Activated CD4-positive, alpha-beta memory T cell treated with anti-CD3 and anti-CD28 coated beads, Interleukin-2, amount 10 ng/mL, durations not matched to agents 7 days and 5 days (primary cell): ENCODE measurements at regions not wholly inside any gene's neighbourhood (a gene's known extent, or its start where the extent isn't known, plus 50 kb on each side); places are given as distances from the start of the nearest gene placed in this dataset.
"Not testable (repeated sequence)": the region's sequence is repeated elsewhere in the genome, so short reads cannot be mapped to it uniquely, and the experiment has no call there.

Experiments used
- CTCF ChIA-PET: fragments of 350-600 bp; sonication (Branson Sonifier 250); formaldehyde crosslinking; loops from one replicate; lab custom pipeline; 2021; ENCODE audit warnings: antibody characterized with exemption, inconsistent platforms; lab: Charles Lee
- POLR2A ChIA-PET: fragments of 350-600 bp; sonication (Branson Sonifier 250); formaldehyde crosslinking; loops from one replicate; lab custom pipeline; 2021; ENCODE audit warnings: antibody characterized with exemption; lab: Charles Lee
- DNase-seq: peaks from one replicate; pipeline ENCODE4 v3.0.0-alpha.2; 2020
- H3K27ac Mint-ChIP-seq: one replicate; pipeline ENCODE4 v1.8.0; 2021; ENCODE audit warnings: mild to moderate bottlenecking, mixed read lengths
- H3K27me3 Mint-ChIP-seq: one replicate; pipeline ENCODE4 v1.8.0; 2021; ENCODE audit warnings: mixed read lengths
- H3K36me3 Mint-ChIP-seq: one replicate; pipeline ENCODE4 v1.8.0; 2021; ENCODE audit warnings: low read depth, mixed read lengths
- H3K4me1 Mint-ChIP-seq: one replicate; pipeline ENCODE4 v1.8.0; 2021; ENCODE audit warnings: mixed read lengths
- H3K4me3 Mint-ChIP-seq: one replicate; pipeline ENCODE4 v1.8.0; 2021; ENCODE audit warnings: mild to moderate bottlenecking, mixed read lengths
- H3K9me3 Mint-ChIP-seq: one replicate; pipeline ENCODE4 v1.8.0; 2021; ENCODE audit warnings: mixed read lengths

GRCh38 chr6:169927711-169928110 lies 176.3 kb downstream of the ERMARD start:
- DNase-seq: no peak
- POLR2A ChIA-PET: no interaction called here
- Mint-ChIP-seq H3K9me3 (peaks cover 7% of the 10 kb centered on the region), H3K36me3 (no peaks in the 10 kb centered on the region), H3K4me3 (no peak overlapping the region), H3K27me3 (no peaks in the 10 kb centered on the region), H3K27ac (no peak overlapping the region), H3K4me1 (no peaks in the 10 kb centered on the region)
- CTCF ChIA-PET: no interaction called here

- H3K36me3 Mint-ChIP-seq: no peaks in the 10 kb centered on the region
- no peaks in the 10 kb centered on the region for H3K4me1 Mint-ChIP-seq
- no peaks in the 10 kb centered on the region for H3K27me3 Mint-ChIP-seq
- ChIA-PET POLR2A (no interaction called here), CTCF (no interaction called here)
- H3K27ac Mint-ChIP-seq: no peak overlapping the region
- H3K9me3 Mint-ChIP-seq: peaks cover 7% of the 10 kb centered on the region
- H3K4me3 Mint-ChIP-seq: no peak overlapping the region
- DNase-seq: no peak
These were observed 175.4 kb downstream of the ERMARD start for GRCh38 chr6:169926617-169927417.

GRCh38 chr6:169923468-169924464 lies 172.3 kb downstream of the ERMARD start:
- no peaks in the 10 kb centered on the region for H3K4me1 Mint-ChIP-seq
- CTCF ChIA-PET: interaction anchor here (1.4 kb wide), 1 partner anchor 92 kb away, joined by 3 read pairs; no protein-coding TSS in a partner anchor
- no peak overlapping the region for H3K27ac Mint-ChIP-seq
- no peak overlapping the region for H3K4me3 Mint-ChIP-seq
- no peak for DNase-seq
- H3K9me3 Mint-ChIP-seq: peaks cover 8% of the 10 kb centered on the region
- H3K27me3 Mint-ChIP-seq: no peaks in the 10 kb centered on the region
- H3K36me3 Mint-ChIP-seq: no peaks in the 10 kb centered on the region
- POLR2A ChIA-PET: no interaction called here

- Mint-ChIP-seq H3K4me3 (no peak overlapping the region), H3K36me3 (no peaks in the 10 kb centered on the region), H3K27me3 (no peaks in the 10 kb centered on the region), H3K27ac (no peak overlapping the region), H3K4me1 (no peaks in the 10 kb centered on the region), H3K9me3 (peaks cover 20% of the 10 kb centered on the region)
- CTCF ChIA-PET: no interaction called here
- POLR2A ChIA-PET: no interaction called here
- no peak for DNase-seq
These were observed 170.7 kb downstream of the ERMARD start for GRCh38 chr6:169921853-169922824.

- ChIA-PET POLR2A (no interaction called here), CTCF (no interaction called here)
- no peak for DNase-seq
- Mint-ChIP-seq H3K9me3 (peaks cover 22% of the 10 kb centered on the region), H3K36me3 (no peaks in the 10 kb centered on the region), H3K27ac (no peak overlapping the region), H3K4me1 (no peaks in the 10 kb centered on the region), H3K27me3 (no peaks in the 10 kb centered on the region), H3K4me3 (no peak overlapping the region)
These were observed 169.8 kb downstream of the ERMARD start for GRCh38 chr6:169921217-169921616.

GRCh38 chr6:169920359-169921020 lies 169.1 kb downstream of the ERMARD start:
- ChIA-PET CTCF (no interaction called here), POLR2A (no interaction called here)
- Mint-ChIP-seq H3K36me3 (no peaks in the 10 kb centered on the region), H3K9me3 (peaks cover 20% of the 10 kb centered on the region), H3K4me3 (no peak overlapping the region), H3K27ac (no peak overlapping the region), H3K4me1 (no peaks in the 10 kb centered on the region), H3K27me3 (no peaks in the 10 kb centered on the region)
- no peak for DNase-seq

- no peaks in the 10 kb centered on the region for H3K36me3 Mint-ChIP-seq
- H3K27ac Mint-ChIP-seq: no peak overlapping the region
- H3K27me3 Mint-ChIP-seq: no peaks in the 10 kb centered on the region
- POLR2A ChIA-PET: no interaction called here
- no peaks in the 10 kb centered on the region for H3K4me1 Mint-ChIP-seq
- CTCF ChIA-PET: no interaction called here
- peaks cover 20% of the 10 kb centered on the region for H3K9me3 Mint-ChIP-seq
- no peak for DNase-seq
- H3K4me3 Mint-ChIP-seq: no peak overlapping the region
These were observed 167.6 kb downstream of the ERMARD start for GRCh38 chr6:169918954-169919549.

- DNase-seq: no peak
- CTCF ChIA-PET: no interaction called here
These were observed 167.0 kb downstream of the ERMARD start for GRCh38 chr6:169918239-169918953.

GRCh38 chr6:169917153-169917552 lies 165.7 kb downstream of the ERMARD start:
- POLR2A ChIA-PET: no interaction called here
- no peak overlapping the region for H3K27ac Mint-ChIP-seq
- DNase-seq: no peak
- H3K27me3 Mint-ChIP-seq: no peaks in the 10 kb centered on the region
- CTCF ChIA-PET: no interaction called here
- H3K36me3 Mint-ChIP-seq: no peaks in the 10 kb centered on the region
- H3K9me3 Mint-ChIP-seq: peaks cover 20% of the 10 kb centered on the region
- H3K4me3 Mint-ChIP-seq: no peak overlapping the region
- peaks cover 2% of the 10 kb centered on the region for H3K4me1 Mint-ChIP-seq

More at GRCh38 chr6:169918239-169918953, 167.0 kb downstream of the ERMARD start:
- H3K27me3 Mint-ChIP-seq: no peaks in the 10 kb centered on the region
- no peaks in the 10 kb centered on the region for H3K36me3 Mint-ChIP-seq
- peaks cover 20% of the 10 kb centered on the region for H3K9me3 Mint-ChIP-seq
- POLR2A ChIA-PET: no interaction called here
- H3K4me3 Mint-ChIP-seq: no peak overlapping the region
- H3K27ac Mint-ChIP-seq: no peak overlapping the region
- no peaks in the 10 kb centered on the region for H3K4me1 Mint-ChIP-seq

GRCh38 chr6:169915769-169916550 lies 164.5 kb downstream of the ERMARD start:
- no peaks in the 10 kb centered on the region for H3K36me3 Mint-ChIP-seq
- no peak overlapping the region for H3K27ac Mint-ChIP-seq
- peaks cover 2% of the 10 kb centered on the region for H3K4me1 Mint-ChIP-seq
- H3K9me3 Mint-ChIP-seq: peaks cover 20% of the 10 kb centered on the region
- ChIA-PET POLR2A (no interaction called here), CTCF (no interaction called here)
- H3K4me3 Mint-ChIP-seq: no peak overlapping the region
- no peak for DNase-seq
- no peaks in the 10 kb centered on the region for H3K27me3 Mint-ChIP-seq

GRCh38 chr6:169913745-169914144 lies 162.3 kb downstream of the ERMARD start:
- DNase-seq, CTCF ChIA-PET, H3K36me3 Mint-ChIP-seq, POLR2A ChIA-PET, H3K27ac Mint-ChIP-seq, H3K4me3 Mint-ChIP-seq, H3K4me1 Mint-ChIP-seq, H3K27me3 Mint-ChIP-seq: not testable (repeated sequence)
- H3K9me3 Mint-ChIP-seq: peaks cover 16% of the 10 kb centered on the region
